Esophagus mucosa (tissue), 1 donor: ENCODE measurements at regions not wholly inside any gene's neighbourhood (a gene's known extent, or its start where the extent isn't known, plus 50 kb on each side); places are given as distances from the start of the nearest gene placed in this dataset.
"Not testable (repeated sequence)": the region's sequence is repeated elsewhere in the genome, so short reads cannot be mapped to it uniquely, and the experiment has no call there.

ENCODE experiments used
- ATAC-seq: fragments of 200-7000 bp; cut with Tn5 transposase; one replicate; pipeline ENCODE4 v1.9.1; 2020
- donor health status: DM: yes; HTN: yes; CAD: no.

DNA sequence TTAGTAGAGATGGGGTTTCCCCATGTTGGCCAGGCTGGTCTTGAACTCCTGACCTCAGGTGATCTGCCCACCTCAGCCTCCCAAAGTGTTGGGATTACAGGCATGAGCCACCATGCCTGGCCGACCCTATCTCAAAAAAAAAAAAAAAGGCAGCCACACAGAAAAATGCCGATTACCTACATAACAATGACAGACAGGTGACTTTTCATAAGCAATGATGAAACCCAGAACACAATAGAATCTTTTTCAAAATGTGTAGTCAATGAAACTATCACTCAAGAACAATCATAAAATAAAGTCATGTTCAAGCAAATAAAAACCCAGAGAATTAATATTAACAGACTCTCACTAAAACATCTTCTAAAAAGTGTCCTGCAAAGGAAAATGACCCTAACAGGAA lies 135.6 kb upstream of the MVB12B start:
- not testable (repeated sequence) for ATAC-seq

DNA sequence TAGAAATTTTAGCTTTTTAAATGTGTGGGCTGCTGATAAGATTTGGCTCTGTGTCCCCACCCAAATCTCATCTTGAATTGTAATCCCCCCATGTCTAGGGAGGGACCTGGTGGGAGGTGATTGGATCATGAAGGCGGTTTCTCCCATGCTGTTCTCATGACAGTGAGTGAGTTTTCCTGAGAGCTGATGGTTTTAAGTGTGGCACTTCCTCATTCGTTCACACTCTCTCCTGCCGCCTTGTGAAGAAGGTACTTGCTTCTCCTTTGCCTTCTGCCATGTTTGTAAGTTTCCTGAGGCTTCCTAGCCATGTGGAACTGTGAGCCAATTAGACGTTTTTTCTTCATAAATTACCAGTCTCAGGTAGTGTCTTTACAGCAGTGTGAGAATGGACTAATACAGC lies 127.8 kb upstream of the MVB12B start:
- ATAC-seq, result no peak

DNA sequence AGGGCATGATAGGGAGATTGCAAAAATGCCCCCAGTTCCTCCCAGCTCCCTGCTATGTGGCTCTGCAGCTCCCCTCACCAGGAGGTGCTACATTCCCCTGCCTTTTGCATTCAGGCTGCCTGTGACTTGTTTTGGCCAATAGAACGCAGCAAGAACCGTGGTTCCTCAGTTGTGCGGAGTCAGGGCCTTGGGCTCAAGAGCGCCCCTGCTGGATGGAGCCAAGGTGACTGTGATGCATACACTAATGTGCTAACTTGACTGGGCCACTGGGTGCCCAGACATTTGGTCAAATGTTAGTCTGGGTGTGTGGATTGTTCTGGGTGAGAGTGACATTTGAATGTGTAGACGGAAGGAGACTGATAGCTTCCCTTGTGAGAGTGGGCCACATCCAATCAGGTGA lies 123.3 kb upstream of the MVB12B start:
- ATAC-seq, result no peak

DNA sequence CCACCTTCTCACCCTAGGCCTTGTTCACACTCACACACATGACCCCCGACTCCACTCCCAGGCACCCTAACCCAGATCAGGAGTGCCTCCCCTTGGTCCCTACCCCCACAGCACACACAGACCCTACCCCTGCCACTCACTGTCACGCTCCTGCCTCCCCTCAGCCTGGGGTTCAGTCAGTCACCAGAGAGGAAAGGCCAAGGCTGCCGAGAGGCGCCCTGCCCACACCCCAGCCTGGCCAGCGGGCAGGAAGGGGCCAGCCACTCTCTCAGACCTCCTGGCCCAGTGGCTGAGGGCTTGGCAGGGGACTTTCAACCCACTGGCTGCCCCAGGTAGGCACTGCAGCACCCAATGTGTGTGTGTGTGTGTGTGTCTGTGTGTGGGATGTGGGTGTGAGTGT lies 122.4 kb upstream of the MVB12B start:
- ATAC-seq, result no peak

DNA sequence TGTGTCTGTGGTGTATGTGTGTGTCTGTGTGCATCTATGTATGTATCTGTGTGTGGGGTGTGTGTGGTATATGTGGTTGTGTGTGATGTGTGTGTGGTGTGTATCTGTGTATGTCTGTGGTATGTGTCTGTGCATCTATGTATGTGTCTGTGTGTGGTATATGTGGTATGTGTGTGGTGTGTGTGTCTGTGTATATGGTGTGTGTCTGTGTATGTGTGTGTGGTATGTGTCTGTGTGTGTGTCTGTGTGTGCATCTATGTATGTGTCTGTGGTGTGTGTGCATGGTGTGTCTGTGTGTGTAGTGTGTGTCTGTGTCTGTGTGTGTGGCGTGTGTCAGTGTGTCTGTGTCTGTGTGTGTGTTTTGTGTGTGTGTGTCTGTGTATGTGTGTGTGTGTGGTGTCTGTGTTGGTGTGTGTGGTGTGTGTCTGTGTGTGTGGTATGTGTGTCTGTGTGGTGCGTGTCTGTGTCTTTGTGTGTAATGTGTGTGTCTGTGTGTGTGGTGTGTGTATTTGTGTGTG lies 121.9 kb upstream of the MVB12B start:
- no peak for ATAC-seq

DNA sequence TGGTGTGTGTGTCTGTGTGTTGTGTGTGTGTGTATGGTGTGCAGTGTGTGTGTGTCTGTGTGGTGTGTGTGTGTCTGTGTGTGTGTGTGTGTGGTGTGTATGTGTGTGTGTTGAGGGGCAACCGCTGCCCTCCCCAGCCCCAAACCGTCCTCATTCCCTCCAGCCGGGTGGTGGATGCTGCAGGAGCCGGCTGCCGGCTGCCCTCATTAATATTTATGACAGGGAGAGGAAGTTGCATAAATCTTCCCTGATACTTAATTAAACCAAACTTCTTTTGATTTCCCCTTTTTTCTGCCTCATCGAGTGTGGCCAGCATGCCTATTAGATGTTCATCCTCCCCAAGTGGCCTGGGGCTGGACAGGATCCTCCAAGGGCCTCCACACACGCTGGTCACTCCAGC lies 121.4 kb upstream of the MVB12B start:
- no peak for ATAC-seq

DNA sequence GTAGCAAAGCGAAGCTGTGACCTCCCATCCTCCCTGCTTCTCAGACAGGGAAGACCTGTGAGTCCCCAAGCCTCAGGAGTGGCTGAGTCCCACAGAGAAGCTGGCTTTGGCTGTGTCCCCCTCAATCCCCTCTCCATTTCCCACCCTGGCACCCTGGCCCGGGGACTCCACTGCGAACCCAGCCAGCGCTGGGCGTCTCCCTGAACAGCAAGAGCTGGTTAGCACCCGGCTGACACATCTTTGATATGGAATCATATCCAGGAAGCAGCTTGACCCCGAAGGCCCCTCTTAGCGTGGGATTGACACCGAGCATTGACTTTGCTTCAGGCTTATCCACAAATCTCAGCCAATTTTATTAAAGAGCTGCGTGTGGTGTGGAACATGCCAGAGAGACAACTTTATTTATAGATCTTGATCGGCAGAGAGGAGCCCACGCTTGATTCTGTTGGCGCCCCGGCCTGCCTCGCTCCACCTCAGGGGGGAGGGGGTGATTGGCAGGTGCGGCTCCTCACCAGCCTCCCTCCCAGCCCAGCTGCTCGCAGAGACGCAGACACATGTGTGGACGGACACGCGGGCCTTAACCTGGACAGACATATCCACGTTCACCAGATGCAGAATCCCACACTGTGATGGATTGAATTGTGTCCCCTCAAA lies 120.7 kb upstream of the MVB12B start:
- ATAC-seq, result no peak

DNA sequence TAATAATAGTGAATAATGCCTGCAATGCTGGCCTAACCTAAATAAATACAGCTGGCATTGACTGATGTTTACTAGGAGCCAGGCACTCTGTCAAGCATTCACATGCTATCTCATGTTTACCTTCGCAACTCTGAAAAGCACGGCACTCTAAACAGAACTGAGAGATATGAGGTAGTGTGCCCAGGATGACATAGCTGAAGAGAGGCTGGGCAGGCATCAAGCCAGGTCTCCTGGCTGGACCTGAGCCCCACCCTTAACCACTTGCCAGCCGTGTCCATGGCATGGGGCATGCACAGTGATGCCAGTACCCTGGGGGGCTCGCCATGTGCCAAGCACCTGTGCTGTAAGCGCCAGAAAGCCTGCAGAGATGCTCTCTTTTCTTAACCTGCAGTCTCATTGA lies 119.4 kb upstream of the MVB12B start:
- ATAC-seq, result no peak

DNA sequence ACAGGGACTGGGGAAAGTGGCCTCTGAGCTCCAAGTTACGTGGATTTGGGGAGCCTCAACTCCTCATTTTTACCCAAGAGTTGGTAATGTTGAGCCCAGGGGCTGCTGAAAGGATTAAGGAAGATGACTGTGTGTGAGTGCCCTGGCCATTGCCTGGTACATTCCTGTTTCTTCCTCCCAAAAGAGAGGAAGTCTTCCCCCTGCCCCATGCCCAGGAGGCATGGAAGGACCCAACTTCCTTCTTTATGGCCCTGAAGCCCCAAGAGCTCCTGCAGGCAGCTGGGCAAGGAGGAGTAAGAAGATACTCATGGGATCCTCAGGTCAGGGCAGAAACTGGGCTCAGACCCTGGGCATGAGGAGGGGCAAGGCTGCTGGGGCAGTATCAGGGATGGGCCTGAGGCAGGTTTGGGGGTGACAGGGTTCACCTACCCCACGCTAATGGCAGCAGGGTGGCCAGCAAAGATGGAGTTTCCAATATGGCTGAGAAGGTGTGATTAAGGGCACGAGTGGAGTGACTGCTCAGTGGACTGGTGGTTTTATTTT lies 118.3 kb upstream of the MVB12B start:
- ATAC-seq, result no peak

DNA sequence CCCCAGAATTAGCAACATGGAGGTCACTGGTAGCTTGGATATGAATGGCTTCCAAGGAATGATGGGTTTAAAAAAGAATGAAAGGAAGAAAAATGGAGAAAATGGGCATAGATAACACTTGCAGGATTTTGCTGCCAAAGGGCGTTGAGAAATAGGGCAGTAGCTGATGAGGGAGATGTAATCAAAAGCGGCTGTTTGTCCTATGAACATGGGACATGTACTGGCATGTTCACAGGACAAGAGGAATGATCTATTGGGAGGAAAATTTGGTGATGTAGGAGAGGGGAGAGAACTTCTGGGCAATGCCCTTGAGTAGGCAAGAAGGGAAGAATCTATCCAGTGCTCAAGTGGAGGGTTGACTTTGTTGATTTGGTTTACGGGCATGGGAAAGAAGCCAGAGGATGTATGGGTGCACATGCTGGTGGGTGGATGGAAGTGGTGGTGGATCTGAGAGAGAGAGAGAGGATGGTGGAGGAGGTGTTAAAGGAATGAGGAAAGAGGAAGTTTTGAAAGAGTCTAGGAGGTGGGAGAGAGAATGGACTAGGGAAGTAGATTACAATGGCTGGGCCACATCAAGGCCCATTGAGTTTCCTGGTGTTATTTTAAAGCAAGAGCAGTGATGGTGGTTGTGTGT lies 115.1 kb upstream of the MVB12B start:
- ATAC-seq, result no peak

DNA sequence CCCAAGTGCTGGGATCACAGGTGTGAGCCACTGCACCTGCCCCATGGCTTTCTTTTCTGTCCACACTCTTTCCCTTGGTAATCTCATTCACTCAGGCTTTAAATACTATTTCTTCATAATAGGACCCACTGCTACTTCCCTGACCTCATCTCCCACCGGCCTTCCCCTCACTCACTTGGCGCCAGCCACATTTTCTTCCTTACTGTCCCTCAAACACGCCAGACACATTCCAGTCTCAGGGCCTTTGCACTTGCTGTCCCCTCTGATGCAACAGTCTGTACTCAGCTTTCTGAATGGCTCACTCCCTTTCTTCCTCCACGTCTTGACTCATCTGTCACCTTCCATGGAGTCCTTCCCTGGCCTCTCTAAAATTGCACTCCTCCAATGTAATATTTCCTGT lies 111.1 kb upstream of the MVB12B start:
- no peak for ATAC-seq

DNA sequence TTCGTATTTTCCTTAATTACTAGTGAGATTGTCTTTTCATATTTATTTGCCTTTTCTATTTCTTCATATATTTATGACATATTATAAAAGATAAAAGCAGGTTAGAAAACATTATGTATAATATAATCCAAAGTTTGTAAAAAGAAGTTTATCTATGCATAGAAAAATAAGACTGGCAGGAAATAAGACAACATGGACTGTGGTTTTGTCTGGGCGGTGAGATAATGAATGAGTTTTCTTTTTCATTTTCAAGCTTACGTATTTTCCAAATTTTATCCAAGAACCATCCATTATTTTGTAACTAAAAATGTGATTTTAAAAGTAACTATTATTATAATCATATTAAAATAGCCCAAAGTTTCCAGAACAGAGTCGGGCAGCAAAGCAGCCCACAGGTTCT lies 109.8 kb upstream of the MVB12B start:
- no peak for ATAC-seq

DNA sequence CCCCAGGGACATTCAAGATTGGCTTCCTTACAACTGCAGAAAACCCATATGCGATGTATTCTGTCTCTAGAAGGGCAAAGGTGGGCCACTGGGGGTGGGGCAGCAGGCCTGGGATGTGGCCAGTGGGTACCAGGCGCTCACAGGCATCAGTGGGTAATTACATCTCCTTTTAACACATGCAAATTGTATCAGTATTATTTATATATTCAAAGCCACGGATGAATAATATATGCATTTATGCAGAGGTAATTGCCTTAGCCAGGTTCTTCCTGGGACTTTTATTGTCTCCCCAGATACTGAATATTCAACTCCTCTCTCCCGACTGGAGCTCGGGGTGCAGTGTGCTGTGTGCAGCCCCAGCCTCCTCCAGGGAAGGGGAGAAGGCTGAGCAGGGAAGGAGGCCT lies 109.4 kb upstream of the MVB12B start:
- ATAC-seq, result no peak

DNA sequence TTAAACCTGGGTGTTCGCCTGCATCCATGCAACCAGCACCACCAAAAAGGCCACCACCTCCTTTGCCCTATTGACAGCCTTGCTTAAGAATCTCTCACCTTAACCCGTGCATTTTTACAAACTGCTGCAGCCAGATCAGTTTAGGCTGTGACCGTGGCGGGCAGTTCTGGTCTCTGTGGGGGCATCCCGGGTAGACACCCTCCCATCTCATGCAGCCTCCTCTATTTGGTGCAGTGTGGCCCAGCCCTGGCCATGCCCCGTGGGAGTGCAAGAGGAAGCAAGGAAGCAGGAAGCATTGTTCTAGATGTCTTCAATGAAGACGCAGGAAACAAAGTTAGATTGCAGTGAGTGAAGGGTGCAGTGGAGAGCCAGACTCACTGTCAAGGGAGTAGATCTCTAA lies 108.8 kb upstream of the MVB12B start:
- no peak for ATAC-seq

DNA sequence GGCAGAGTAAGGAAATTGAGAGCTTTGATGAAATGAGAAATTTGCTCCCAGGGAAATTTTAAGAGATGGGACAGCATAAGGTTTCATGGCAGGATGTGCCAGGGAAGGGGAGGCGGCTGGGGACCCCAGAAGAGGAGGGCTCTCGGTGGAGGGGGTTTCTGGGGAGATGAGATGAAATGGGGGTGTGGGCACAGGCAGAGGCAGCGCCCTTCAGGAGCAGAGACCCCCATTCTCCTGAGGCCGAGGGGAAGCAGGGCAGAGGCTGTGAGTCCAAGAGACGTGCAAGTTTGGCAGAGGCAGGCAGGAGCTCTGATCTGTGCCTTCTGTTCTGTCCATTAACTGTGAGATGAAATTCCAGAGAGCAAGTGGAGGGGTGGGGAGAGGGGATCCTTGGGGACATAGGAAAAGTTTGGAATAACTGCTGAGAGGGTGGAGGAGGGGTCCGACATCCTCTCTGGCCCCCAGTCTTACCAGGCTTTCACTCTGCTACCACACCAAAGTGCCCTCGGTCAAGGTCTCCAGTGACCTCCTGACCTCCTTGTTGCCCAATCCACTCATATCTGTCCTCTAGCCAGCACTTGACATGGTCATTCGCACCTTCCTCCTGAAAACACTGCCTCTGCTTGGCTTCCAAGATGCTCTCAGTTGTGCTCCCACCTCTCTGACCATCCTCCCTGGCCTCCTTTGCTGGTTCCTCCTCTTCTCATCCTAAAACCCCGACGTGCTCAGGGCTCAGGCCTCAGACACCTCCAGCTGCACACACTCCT lies 108.1 kb upstream of the MVB12B start:
- ATAC-seq, result no peak

DNA sequence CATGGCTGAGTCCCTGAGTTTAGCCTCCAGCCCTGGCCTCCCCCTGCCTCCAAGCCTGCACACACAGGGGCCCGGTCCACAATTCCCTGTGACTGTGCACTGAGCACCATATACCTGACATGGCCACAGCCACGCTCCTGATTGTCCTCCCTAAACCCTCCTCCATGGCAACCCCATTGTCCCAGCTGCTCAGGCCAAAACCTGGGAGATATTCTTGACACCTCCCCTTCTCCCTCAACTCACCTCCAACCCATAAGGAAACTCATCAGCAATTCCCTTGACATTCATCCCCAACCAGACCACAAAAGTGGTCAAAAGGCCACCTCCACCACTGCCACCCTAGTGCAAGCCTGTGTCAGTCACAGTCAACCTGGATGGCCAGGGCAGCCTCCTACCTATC lies 107.5 kb upstream of the MVB12B start:
- no peak for ATAC-seq

DNA sequence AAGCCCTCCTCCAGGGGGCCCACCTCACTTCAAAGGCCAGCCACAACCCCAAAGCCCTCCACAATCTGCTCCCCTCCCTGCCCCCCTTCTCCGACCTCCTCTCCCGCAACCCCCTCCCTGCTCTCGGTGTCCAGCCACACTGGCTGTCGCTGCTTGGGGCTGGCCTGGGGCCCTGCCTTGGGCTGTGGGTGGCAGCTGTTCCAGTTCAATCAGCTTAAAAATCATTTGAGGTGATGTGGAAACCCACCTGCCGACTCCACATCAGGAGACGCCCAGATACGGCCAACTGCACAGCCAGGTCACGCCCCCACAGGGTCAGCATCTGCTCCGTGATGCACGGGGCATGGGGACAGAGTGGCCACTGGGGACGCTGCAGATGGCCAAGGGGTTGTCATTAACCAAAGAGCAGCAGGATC lies 107.0 kb upstream of the MVB12B start:
- ATAC-seq, result no peak

DNA sequence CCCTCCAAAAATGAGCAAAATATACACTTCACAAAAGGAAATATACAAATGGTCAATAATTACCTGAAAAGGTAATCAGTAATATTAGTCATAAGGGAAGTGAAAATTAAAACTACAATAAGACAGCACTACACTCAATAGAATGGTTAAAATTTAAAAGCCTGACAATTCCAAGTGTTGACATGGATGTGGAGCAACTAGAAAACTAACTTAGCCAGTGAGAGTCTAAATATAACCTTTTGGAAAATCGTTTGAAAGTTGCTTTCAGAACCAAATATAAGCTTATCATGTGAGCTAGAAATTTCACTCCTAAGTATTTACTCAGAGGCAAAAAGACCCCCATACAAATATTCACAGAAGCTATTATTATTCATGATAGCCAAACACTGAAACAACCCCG lies 105.1 kb upstream of the MVB12B start:
- no peak for ATAC-seq

DNA sequence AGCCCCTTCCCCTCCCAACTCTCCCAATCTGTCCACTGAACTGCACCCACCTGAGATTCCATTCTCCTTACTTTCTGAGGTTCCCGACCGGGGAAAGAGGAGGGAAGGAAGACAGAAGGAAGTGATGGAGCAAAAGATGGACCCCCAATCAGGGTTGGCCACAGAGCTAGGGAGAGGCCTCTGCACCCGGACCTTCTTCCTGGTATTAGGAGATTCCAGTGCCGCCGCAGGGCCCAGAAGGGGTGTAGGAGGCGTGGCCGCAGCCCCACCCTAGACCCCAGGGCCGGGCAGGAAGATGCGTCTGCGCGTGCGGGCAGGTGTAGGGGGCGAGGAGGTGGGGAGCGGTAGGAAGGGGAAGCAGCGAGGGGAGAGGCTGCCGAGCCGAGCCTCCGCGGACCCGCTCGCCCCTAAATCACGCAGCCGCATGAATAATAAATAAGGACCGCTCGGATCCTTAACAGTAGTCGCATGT lies 104.2 kb upstream of the MVB12B start:
- ATAC-seq, result no peak

DNA sequence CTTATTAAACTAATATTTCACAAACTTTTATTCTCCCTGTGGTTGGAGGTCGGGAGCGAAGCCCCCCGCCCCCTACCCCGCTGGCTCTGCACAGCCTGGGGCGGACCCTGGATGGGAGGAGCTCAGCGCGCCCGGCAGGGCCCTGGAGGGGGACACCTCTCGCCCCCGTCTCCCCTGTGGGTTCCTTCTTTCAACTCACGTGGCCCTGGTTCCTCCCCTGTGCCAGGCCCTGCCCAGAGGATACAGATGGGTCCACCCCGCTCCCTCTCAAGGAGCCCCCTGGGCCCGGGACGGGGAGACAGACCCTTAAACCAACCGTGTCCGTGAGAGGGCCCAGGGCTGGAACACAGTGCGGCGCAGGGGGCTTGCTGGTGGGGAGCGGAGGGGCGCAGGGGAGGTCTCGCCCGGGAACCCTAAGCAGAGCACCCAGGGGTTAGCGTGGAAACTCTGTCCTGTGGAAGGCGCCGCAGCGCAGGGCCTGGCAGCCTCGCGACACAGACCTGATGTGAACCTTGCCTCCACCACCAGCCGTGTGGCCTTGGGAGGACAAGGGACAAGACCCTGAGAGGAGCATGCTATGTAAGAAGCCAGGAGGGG lies 103.7 kb upstream of the MVB12B start:
- no peak for ATAC-seq

DNA sequence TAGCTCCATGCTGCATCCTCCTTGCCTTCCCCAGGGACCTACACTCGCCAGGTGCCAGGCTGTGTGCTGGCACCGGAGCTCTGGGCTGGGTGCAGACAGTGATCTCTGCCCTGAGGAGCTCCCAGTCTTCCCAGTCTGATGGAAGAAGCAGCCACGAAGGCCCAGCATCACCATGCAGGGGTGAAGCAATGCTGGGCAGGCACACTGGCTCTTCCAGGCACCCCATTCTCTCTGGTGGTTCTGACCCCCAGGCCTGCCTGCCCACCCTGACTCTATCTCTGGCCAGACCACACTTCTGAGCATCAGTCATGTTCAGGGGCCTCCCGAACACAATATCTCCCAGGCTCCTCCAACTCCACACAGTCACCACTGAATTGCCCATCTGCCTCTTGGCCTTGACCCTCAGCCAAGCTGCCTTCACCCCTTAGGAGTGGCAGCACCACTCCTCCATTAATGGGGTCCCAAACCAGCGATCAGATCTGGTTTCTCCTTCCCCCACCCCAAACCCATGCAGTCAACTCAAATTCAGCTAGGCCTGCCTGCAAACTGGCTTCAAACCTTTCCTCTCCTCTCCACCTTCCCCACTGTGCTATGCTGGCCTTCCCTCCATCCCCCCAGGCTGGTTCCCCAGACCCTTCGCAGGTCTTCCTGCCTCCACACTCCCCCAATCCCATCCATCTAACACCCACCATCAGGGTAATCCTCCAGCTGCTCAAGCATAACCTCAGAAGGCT lies 102.7 kb upstream of the MVB12B start:
- no peak for ATAC-seq
